GM20000 (cell line): ENCODE measurements at regions not wholly inside any gene's neighbourhood (a gene's known extent, or its start where the extent isn't known, plus 50 kb on each side); places are given as distances from the start of the nearest gene placed in this dataset.
"Not testable (repeated sequence)": the region's sequence is repeated elsewhere in the genome, so short reads cannot be mapped to it uniquely, and the experiment has no call there.

ENCODE experiments used
- DNase-seq: peaks from one replicate; pipeline ENCODE4 v3.0.0; 2012; ENCODE audit warnings: low spot score
- TF ChIP-seq, protein P1 (sequence below): IDR thresholded peaks from 2 replicates; pipeline ENCODE4 v1.5.1; 2012; ENCODE audit warnings: mild to moderate bottlenecking, control low read depth; ENCODE audit errors: extremely low read depth, missing control alignments

DNA sequence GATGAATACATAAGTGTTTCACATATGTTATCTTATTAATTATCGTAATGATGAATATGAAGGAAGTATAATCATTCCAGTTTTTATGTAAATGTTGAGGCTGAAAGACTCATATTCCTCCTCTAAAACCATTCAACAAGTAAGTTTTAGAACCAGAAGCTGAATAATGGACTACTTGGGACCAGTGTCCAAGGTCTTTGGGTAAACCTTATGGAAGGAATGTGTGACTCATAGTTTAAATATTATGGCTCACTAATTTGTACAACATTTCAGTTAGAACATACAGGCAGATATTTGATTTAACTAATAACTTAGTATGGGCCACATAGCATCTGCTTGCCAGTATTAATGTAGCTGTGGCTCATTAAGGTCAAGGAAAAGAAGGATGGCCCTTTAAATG is 209.6 kb downstream of the TFAP2B start:
- TF ChIP-seq, protein P1, sequence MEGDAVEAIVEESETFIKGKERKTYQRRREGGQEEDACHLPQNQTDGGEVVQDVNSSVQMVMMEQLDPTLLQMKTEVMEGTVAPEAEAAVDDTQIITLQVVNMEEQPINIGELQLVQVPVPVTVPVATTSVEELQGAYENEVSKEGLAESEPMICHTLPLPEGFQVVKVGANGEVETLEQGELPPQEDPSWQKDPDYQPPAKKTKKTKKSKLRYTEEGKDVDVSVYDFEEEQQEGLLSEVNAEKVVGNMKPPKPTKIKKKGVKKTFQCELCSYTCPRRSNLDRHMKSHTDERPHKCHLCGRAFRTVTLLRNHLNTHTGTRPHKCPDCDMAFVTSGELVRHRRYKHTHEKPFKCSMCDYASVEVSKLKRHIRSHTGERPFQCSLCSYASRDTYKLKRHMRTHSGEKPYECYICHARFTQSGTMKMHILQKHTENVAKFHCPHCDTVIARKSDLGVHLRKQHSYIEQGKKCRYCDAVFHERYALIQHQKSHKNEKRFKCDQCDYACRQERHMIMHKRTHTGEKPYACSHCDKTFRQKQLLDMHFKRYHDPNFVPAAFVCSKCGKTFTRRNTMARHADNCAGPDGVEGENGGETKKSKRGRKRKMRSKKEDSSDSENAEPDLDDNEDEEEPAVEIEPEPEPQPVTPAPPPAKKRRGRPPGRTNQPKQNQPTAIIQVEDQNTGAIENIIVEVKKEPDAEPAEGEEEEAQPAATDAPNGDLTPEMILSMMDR: no peak
- no peak for DNase-seq

DNA sequence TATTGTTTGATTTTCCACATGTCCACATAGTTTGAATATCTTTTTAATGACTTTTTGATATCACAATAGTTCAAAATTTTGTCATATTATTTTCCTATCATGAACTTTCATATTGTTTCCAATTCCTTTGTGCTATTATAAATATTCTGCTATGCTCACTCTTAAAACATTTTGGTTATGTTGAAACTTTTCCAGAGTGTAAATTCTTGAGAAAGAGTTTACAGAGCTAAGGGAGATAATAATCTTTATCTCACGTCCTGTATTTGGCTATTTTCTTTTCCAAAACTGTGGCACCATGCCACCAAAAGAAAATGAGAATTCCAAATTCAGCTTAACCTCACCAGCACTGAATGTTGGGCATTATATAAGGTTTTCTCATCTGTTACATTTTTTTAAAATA is 210.9 kb downstream of the TFAP2B start:
- TF ChIP-seq, protein P1: no peak
- no peak for DNase-seq

DNA sequence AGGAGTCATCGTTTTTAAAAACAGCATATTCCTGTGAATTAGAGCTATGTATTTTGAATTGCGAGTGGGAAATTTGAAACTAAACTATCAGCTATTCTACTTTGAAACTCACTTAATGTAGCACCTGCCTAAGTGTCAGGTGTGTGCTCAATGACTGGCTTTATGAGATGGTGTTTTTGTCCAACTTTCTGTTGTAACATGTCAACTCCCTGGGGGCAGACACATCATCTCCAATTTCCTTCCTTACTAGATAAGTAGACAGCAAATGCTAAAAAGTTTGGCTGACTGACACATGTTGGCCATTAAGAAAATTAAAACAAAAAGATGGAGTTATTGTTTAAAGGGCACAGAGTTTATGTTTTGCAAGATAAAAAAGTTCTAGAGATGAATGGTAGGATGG is 226.9 kb downstream of the TFAP2B start:
- TF ChIP-seq, protein P1: no peak
- DNase-seq: no peak

DNA sequence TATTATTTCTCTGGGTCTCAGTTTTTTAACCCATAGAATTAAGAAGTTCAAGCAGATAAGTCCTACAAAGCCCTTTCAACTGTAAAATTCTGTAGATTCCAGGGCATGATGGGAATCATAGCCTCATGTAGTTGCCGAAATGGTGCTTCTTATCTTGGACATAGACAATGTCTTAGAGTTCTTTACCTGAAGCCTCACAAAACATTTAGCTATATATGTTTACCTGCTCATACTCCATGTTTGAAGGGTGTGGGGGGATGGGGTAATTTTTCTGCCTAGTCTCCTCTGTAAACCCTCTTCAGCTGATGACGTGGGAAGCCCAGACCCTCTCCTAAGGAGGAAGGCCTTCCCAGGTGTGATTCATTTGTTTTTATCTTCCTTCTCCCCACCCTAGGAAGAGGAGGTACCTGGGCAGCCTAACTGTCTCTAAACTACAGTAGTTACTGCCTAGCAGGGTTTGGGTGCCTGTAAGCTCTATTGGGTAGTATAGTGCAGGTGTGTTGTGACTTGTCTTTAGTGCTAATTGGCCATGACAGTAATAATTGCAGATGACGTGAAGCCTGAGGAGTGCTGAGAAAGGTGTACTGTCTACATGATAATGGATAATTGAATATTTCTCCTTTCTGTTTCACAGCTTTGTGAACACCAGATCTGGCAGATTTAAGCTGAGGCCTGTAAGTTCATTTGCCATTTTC is 230.8 kb downstream of the TFAP2B start:
- TF ChIP-seq, protein P1: no peak
- DNase-seq: no peak

DNA sequence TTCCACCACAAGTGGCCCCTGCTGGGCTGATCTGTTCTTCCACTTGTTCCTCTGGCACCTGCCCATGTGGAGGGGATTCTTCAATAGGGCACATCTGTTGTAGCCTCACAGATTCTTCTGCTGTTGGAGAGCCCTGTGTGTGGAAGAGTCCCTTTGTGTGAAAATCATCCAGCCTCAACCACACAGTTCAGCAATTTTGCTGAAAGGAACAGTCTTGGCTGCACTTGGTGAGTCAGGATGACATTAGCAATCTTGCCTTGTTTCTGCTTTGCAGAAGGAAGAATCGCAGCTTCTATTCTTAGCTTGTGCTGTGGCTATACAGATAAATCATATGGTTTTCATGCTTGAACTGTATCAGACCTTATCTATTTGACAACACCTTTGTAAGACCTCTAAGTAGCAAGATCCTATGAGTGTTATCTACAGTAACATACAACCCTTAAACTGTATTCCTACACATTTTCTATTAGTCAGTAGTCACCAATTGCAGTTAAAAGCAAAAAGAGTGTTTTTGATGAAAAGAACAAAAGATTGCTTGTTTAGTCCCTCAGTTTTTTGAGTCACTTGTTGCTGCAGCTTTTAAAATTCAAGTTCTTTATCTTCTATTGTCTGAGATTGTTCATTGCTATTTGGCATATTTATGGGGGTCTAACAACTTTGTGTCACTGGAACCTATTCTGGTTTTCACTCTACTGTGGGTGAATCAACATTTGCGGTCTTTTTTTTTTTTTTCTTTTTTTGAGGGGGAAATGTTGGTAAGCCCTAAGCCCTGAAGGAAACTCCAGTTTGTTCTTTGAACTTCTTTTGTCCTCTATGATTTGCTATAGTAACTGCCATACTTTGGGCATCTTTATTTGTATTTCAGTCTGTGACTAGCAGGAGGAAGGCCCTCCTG is 231.6 kb downstream of the TFAP2B start:
- TF ChIP-seq, protein P1: no peak
- DNase-seq: no peak

DNA sequence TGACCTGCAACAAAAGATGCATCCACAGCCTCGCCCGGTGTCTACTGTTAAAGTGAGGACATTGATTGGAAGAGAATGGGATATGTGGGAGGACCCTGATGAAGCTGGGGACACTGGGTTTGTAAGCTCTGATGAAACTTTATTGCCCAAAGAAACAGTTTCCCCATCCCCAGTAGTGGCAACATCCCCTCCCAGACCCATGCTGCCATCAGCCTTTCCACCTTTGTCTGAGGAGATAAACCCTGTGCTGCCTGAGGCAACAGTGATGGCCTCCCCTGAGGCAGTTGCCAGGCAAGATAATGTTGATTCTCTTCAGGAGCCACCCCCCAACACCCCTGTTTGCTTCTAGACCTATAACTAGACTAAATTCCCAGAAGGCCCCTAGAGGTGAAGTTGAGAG is 234.0 kb downstream of the TFAP2B start:
- not testable (repeated sequence) for DNase-seq

DNA sequence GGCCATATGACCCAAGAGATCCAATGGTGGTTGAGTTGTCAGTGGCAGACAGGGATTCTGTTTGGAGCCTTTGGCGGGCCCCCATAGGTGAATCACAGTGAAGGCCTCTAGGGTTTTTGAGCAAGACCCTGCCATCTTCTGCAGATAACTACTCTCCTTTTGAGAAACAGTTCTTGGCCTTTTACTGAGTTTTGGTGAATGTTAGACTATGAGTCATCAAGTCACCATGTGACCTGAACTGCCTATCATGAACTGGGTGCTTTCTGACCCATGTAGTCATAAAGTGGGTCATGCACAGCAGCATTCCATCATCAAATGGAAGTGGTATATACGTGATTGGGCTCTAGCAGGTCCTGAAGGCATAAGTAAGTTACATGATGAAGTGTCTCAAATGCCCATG is 236.6 kb downstream of the TFAP2B start:
- DNase-seq: not testable (repeated sequence)

DNA sequence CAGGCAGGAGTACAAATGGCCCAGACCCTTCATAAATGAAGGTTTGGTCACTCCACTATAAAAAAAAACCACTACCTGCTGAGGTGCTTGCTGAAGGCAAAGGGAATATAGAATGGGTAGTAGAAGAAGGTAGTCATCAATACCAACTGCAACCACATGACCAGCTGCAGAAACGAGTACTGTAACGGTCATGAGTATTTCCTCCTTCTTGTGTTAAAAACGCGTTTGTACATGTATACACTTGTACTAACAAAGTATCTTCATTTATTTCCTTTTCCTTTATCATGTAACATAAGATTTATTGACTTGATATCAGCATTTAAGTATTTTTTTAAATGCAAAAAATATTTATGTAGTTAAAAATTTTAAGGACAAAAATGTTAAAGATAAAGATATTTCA is 238.6 kb downstream of the TFAP2B start:
- TF ChIP-seq, protein P1: no peak
- no peak for DNase-seq
